Activated naive CD4-positive, alpha-beta T cell treated with anti-CD3 and anti-CD28 coated beads, Interleukin-2, amount 50 U/mL, for 72 hours (primary cell): ENCODE measurements at regions not wholly inside any gene's neighbourhood (a gene's known extent, or its start where the extent isn't known, plus 50 kb on each side); places are given as distances from the start of the nearest gene placed in this dataset.

Experiments
- ATAC-seq, 2 donors: fragments of 150-1000 bp; cut with Tn5 transposase; 2 replicates each; pipeline ENCODE4 v1.10.0; 2021; ENCODE audit warnings: mild to moderate bottlenecking in 2 of 2, moderate library complexity in 2 of 2
- DNase-seq, 2 donors: peaks; one replicate each; pipeline ENCODE4 v3.0.0; 2021 to 2022; ENCODE audit warnings: low spot score in 2 of 2
- H3K27ac Mint-ChIP-seq, 2 donors: one replicate each; pipeline ENCODE4 v1.8.0; 2022; ENCODE audit warnings: mild to moderate bottlenecking in 2 of 2, mixed read lengths in 2 of 2
- H3K36me3 Mint-ChIP-seq, 2 donors: one replicate each; pipeline ENCODE4 v1.8.0; 2022; ENCODE audit warnings: mixed read lengths in 2 of 2
- H3K9me3 Mint-ChIP-seq, 2 donors: one replicate each; pipeline ENCODE4 v1.8.0; 2022; ENCODE audit warnings: mixed read lengths in 2 of 2

DNA sequence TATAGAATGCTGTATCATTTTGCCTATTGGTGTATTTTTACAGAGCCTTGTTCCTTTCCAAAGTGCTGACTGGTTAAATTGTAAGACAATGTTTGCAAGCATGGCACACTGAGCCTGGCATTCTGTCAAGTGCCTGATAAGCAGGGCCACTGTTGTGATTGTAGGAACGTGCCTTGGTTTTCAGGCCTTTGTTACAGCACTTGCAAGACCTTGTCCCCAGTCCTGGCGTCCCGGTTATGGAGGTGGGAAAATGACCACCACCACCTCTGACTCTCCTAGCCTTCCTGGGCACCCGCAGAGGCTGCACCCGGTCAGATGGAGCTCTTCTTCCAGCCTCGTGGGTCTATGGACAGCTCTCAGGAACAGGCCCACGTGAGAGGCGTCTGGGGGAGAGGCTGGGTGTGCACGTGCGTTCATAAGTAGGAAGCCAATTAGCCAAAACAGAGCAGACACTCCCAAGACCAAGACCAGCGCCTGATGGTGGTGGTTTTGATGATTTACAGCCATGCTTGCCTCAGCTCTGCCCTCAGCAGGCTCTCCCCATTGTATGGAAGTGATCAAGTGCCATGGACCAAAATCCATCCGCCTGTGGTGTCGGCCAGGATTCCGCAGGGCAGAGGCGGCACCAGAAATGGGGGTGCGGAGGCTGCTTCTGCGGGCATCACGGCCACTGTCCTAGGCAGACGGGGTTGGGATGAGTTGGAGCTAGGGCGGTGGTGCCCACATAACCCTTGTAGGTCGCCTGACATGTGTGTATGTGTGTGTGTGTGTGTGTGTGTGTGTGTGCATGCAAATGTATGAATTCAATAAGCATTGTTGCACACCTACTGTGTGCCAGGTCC lies 89.8 kb downstream of the RTL6 start:
- no peak for DNase-seq
- no peak for ATAC-seq
- Mint-ChIP-seq H3K36me3 (no peaks in the 10 kb centered on the region), H3K27ac (no peak overlapping the region), H3K9me3 (no peaks in the 10 kb centered on the region)

DNA sequence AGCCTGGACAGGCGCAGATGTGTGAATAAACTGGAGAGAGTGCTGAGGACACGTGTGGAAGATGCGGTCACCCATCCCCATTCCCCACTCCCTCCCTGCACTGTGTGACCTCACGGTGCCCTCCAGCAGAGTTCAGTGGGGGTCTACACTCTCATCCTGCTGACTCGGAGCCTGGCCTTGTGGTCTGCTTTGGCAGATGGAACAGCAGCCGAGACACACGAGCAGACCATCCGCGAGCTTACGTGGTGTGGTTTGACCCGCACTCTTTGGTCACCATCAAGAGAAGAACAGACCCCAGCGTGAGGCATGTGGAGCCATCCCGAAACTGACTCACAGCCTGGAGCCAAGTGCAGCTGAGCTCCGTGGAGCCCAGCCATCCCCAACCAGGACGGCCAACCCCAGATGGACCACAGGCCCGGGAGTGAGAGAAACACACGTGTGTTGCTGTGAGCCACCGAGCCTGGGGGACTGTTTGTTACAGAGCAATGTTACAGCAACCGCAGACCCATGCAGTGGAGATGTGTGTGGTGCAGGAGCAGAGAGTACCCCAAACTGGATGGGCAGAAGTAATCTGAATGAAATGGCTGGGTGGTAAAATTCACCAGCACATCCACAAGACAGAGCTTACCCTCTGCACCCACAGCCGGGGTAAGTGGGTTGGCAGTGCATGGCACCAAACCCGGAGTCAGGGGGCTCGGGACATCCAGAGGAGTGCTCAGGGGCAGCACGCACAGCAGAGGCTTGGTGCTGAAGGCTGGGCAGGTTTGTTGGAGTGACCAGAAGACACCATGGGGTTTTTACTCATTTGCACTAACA lies 90.7 kb downstream of the RTL6 start:
- ATAC-seq = no peak
- Mint-ChIP-seq H3K27ac (peak overlapping the region; percentile 23 to 44), H3K36me3 (no peaks in the 10 kb centered on the region), H3K9me3 (no peaks in the 10 kb centered on the region)
- DNase-seq = no peak

DNA sequence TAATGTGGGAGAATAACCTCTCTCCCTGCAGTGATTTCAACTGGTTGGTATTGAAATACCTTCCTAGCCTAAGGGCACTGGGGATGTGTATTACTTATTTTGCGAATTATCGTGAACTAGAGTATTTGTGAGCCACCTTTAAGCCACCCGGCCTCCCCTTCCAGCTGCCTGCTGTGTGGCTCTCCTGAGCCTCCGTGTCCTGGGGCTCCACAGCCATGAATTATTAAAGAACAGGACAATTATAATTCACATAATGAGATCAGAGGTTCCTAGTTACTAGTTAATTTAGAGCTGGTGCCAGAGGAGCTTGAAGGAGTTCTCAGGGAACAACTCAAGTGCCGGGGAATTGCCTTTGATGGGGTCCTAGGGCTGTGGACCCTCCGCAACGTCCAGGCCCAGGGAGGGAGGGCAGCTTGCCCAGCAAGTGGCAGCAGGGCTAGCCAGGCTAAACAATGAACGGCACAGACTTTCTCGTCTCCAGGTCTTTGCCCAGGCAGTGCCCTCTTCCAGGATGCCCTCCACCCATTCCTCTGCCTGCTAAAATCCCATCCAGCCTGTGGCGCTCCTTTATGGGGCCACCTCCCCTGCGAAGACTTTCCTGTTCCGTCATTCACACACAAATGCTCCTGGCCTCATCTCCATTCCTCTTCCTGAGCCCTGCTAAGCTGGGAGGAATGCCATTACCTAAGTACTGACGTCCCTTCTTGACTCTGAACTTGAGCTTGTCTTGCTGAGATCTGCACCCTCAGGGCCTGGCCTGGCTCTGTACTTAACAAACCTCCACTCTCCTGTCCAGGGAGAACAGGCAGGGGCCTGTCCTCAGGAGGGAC lies 91.5 kb downstream of the RTL6 start:
- no peaks in the 10 kb centered on the region for H3K9me3 Mint-ChIP-seq
- H3K27ac Mint-ChIP-seq = peak overlapping the region; percentile 23 to 44
- no peak for DNase-seq
- no peaks in the 10 kb centered on the region for H3K36me3 Mint-ChIP-seq
- ATAC-seq = no peak

DNA sequence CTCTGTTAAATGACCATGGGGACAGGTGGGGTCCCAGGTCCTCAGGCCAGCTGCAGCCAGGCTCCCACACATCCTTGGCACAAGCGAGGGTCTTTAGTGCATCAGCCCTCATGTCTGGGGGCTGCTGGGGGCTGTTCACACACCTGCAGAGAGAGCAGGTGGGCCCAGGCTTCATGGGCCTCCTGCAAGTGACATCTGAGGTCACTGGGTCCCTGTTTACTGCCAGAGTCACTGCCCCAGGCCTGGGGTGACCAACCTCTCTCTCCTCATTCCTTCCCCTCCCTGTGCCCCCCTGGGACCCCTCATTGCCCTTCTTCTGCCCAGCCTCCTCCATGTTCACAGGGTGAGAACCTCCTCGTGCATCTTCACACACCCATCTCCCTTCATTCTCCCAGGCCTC lies 92.4 kb downstream of the RTL6 start:
- Mint-ChIP-seq H3K9me3 (no peaks in the 10 kb centered on the region), H3K27ac (no peak overlapping the region), H3K36me3 (no peaks in the 10 kb centered on the region)
- no peak for ATAC-seq
- no peak for DNase-seq

DNA sequence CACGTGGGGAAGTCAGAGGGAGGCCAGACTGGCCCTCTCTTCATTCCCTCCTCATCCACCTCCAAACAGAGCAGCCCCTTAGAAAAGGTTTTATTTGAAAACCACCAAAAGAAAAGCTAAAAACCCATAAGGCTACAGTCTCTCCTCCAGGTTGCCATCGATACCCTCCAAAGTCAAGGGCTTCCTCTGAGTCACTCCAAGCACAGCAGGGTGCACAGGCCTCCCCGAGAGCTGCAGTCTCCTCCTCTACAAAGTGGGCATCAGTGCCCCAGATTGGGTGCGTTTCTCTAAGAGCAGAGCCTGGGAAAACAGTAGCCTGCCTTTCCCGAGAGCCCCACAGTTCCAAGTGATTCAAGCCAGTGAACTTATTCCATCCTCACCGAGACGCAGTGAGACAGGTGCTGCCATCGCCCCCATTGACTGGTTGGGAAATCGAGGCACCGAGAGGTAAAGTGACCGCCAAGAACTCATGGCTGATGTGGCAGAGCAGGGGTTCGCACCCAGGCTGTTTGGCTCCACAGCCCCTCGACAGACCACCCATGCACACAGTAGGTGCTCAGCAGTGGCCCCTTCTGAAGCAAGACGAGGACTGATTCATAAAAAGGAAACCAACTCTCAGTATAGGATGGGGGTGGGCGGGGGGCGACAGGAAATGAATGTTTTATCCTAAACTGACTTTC lies 91.7 kb upstream of the SHISAL1 start:
- Mint-ChIP-seq H3K27ac (no peak overlapping the region), H3K36me3 (no peaks in the 10 kb centered on the region), H3K9me3 (no peaks in the 10 kb centered on the region)
- ATAC-seq (no peak), DNase-seq (no peak)

DNA sequence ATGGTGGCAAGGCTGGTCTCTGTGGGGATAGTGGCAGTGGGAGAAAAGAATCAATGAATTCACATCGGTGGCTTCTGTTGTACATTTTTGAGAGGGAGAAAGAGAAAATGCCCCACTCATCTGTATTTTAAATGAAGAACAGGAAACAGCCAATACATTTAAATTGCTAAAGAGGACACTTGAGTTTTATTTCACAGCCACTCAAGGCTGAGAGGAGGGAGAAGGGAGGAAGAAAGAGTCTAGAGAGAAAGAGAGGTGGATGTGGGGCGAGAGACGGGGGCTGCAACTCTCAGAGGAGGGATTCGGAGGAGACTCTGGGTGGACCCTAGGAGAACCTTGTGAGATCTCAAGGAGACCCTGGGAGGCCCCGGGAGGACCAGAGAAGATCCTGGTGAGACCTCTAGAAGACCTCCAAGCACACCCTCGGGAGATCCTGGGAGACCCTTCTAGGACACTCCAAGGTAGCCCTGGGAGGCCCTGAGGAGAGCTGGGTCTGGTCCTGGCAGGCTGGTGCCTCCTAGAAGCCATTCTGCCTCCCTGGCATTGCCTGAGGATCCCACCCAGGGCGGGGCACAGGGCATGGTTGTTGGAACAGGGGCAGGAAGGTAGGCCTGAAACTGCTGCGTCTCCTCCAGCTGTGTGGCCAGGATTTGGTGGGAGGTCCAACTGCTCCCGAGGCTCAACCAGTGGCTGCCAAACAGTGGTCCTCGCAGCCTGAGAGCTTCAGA lies 91.0 kb upstream of the SHISAL1 start:
- Mint-ChIP-seq H3K36me3 (no peaks in the 10 kb centered on the region), H3K9me3 (no peaks in the 10 kb centered on the region), H3K27ac (no peak overlapping the region)
- DNase-seq (no peak), ATAC-seq (no peak)

DNA sequence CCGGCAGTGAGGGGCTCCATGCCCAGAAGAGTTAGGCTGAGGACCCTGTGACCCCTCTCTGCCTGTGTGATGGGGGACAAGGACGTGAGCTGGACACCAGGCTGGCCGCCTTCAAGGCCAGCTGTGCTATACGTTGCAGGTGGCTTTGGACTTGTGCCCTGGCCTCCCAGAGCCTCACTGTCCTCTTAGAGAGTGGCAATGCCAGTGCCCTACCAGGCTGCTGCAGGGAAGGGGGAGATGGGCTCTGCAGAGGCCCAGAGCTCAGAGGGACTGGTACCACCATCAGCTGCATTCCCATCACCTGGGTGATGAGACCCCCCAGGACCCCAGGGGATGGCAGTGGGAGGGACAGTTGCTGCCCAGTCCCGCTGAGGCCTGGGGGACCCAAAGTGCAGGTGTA lies 90.4 kb upstream of the SHISAL1 start:
- H3K27ac Mint-ChIP-seq = peak overlapping the region; percentile 2 to 24
- no peaks in the 10 kb centered on the region for H3K9me3 Mint-ChIP-seq
- H3K36me3 Mint-ChIP-seq = no peaks in the 10 kb centered on the region
- DNase-seq = peak in 1 of 2 donors; percentile 38
- ATAC-seq = no peak

DNA sequence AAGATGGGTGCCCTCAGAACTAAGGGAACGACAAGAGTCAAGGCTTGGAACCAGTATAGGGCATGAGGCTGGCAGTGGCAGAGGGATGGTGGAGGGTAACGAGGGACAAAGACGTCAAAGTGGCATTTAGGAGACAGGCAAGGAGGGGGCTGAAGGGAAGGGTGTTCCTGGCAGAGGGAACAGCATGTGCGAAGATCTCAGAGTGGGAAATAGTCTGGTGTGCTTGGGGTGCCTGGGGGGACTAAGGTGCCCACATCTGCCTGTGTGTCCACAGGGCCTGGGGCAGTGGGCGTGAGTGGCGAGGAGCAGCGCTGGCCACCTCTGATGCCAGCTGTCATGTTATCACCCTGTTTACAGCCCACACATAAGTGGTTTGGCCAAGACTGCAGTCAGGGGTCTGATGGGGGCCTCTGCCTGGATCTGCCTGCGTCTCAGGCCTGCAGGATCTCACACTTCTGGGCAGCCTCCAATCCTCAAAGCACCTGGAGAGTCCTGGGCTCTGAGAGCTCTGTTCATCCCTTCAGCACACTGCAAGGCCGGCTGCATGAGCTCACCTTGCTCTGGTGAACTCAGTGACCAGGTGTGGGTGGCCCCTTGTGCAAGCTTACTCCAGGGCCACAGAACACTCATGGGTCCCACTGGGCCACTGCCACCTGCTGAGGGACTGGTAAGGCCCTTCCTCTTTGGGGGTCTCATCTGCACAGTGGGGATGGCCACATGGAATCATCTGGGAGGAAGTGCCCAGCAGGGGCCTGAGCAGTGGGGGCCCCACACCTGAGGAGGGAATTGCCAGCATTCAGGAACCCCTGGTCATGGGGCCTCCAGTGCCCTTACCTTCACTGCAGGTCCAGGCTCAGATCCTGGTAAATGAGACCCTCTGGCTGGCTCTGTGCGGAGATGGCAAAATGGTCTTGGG lies 89.7 kb upstream of the SHISAL1 start:
- DNase-seq (peak in 1 of 2 donors; percentile 52), ATAC-seq (no peak)
- peak overlapping the region; percentile 2 to 24 for H3K27ac Mint-ChIP-seq
- no peaks in the 10 kb centered on the region for H3K36me3 Mint-ChIP-seq
- no peaks in the 10 kb centered on the region for H3K9me3 Mint-ChIP-seq

DNA sequence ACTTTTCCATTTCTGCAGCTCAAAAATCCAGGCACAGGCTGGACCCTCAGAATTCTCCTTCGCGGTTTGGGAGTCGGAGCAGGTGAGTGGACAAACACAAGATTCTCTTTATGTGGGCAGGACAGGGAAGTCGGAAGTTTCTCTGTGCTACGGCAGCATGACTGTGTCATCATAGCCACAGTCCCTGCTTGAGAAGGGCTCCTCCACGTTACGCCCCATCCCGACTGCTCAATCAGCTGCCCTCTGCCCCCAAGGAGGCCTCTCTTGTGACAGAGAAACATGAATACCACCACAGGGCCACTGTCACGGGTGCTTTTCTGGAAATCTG lies 89.0 kb upstream of the SHISAL1 start:
- no peak for ATAC-seq
- Mint-ChIP-seq H3K9me3 (no peaks in the 10 kb centered on the region), H3K36me3 (no peaks in the 10 kb centered on the region)

DNA sequence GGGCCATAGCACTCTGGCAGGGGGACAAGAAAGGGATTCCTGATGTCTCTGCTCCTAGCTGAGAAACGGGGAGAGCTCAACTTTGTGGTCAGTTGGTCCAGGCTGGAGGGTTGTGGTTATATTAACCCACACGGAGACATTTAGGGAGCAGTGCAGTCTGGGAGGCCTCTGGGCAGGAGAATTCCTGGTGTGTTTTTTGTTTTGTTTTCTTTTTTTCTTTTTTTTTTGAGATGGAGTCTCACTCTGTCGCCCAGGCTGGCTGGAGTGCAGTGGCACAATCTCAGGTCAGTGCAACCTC lies 88.0 kb upstream of the SHISAL1 start:
- no peaks in the 10 kb centered on the region for H3K36me3 Mint-ChIP-seq
- DNase-seq (no peak), ATAC-seq (no peak)
- H3K9me3 Mint-ChIP-seq = no peaks in the 10 kb centered on the region
- no peak overlapping the region for H3K27ac Mint-ChIP-seq

More for the DNA sequence above, 89.0 kb upstream of the SHISAL1 start:
- peak in 1 of 2 donors; percentile 33 for DNase-seq
- H3K27ac Mint-ChIP-seq = peak overlapping the region; percentile 22

DNA sequence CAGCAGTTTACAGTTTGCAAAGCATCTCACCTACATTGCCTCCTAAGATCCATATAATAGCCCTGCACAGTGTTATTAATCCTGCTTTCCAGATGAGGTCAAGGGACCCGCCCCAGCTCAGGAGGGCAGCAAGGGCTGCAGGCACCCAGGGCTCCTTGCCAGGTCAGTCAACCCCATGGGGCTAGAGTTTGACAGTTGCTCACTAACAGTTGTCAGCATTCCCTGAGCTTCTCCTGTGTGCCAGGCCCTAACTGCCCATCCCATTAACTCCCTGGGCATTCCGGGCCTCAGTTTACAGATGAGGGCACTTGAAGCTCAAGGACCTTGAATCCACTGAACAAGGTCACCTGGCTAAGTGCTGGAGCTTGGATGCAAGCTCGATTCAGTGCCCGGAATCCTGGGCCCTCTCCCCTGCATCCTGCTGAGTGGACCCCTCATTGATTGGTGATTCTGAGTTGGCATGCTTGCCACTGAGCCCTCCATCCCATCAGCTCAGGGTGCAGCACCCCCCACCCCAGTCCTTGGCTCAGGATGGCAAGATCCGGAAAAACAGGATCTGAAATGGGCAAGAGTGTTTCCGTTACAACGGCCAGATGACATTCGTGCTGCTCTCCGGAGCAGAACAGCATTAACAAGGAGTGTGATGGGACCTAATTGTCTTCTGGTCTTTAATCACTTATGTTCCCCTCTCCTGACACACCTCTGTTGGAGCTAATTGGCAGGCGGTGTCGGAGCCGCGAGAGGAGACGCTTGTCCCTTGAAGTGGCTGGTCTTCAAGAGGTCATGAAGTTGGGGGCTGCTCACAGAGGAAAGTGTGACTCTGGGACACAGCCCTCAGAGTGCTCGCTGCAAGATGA lies 87.4 kb upstream of the SHISAL1 start:
- Mint-ChIP-seq H3K27ac (no peak overlapping the region), H3K36me3 (no peaks in the 10 kb centered on the region), H3K9me3 (no peaks in the 10 kb centered on the region)
- DNase-seq = peak in 1 of 2 donors; percentile 25
- ATAC-seq = no peak

DNA sequence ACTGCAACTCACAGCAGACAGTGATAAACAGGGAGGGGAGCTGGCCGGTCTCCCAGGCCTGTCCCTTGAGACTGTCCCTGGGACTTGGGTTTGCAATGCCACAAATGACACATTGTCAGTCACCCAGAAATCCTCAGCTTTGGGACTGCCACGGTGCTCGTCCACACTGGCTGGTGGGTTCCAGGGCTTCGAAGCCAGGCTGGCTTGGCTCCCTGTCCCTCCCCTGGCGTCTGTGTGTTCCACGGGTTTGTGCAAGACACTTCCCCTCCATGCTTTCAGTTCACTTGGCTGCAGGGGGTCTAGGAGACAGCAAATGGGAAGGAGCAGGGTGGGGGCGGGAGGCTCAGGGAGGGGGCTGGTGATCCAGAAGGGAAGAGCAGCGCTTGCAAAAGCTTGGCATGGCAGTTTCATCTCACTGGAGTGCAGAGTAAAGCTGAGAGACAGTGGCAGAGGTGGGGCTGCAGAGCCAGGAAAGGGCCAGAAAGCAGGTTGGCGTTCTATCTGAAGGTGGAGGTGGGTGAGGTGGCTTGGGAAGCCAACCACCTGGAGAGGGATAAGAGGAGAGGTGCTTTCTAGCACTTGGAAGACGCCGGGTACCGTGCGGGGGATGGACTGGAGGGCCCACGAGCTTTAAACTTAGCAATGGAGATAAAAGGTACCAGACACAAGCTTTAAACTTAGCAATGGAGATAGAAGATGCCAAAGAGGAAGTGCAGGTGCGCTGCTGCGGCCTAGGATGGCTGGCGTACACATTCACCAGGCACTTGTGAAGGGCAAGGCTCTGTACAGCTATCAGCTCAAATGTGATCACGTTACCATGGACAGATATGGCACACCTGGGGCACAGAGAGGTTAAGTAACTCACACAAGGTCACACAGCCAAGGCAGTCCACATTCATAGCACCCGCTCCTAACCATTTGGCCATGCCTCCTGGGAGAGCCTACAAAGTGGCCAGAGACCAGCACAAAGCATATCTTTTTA lies 86.4 kb upstream of the SHISAL1 start:
- DNase-seq = peak in 1 of 2 donors; percentile 31
- Mint-ChIP-seq H3K27ac (no peak overlapping the region), H3K9me3 (no peaks in the 10 kb centered on the region), H3K36me3 (no peaks in the 10 kb centered on the region)
- ATAC-seq = no peak
